M059J (cell line): ENCODE measurements at regions not wholly inside any gene's neighbourhood (a gene's known extent, or its start where the extent isn't known, plus 50 kb on each side); places are given as distances from the start of the nearest gene placed in this dataset.
A peak's percentile ranks its signal among the peaks of the same experiment; 100 is the strongest.

Experiments used
- DNase-seq: peaks from one replicate; pipeline ENCODE4 v3.0.0-alpha.2; 2012; ENCODE audit warnings: low read depth

DNA sequence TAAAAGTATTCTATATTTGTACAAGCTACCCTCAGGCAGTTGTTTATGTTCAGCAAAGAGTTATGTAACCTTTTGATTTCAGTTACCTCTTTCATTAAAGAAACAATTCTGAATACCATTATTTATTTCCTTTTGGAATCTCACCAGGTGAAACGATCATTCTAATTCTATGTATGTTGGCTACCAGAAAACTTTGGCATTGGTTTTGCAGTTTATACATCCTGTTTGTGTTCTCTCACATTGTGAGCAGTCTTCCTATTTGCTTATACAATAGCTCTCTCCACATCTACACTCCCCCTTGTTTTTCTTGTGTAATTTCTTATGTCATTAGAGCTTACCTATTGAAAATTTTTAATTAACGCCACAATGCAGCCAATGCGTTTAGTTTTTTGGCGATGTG, 276.0 kb upstream of the MPDZ start:
- DNase-seq = no peak

- DNase-seq = no peak
These were observed 275.1 kb upstream of the MPDZ start for GRCh38 chr9:13554626-13555025.

- DNase-seq = no peak
These were observed 273.2 kb upstream of the MPDZ start for GRCh38 chr9:13552606-13553215.

DNA sequence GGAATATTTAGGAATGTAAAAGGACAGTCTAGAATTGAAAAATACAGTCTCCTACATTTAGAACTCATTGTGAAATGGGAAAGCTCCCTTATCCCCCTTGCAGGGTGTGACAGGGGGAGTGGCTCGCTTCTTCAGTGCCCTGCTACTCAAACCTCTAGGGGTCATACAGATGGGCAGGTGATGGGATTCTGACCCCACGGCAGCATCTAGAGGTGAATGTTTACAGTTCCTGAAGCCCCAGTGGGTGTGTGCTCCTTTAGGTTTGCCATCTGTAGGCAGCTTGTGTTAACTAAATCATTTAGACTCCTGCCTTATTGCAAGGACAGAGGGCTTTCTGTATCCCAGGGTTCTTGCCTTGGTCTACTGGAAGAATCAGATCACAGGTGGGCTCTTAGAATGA, 271.0 kb upstream of the MPDZ start:
- DNase-seq = no peak

GRCh38 chr9:13548535-13548934, 269.0 kb upstream of the MPDZ start:
- no peak for DNase-seq

DNA sequence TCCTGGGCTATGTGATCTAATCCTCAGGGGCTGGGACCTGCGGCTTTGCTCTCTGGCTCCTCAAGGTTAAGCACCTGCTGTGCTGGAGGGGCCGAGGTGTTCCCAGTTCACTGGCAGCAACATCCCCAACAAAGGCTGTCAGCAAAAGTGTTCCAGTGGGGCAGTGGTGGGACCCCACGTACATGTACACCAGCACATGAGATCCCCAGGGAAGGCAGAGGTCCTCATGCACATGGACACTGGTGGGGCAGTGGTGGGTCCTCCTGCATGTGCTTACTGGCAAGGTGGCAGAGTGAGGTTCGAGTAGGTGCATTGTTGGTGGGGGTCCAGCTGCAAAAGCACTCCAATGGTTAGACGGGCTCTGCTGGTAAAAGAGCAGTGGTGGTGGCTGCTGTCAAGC, 255.6 kb upstream of the MPDZ start:
- no peak for DNase-seq

- no peak for DNase-seq
These were observed 254.5 kb upstream of the MPDZ start for GRCh38 chr9:13534006-13534405.

DNA sequence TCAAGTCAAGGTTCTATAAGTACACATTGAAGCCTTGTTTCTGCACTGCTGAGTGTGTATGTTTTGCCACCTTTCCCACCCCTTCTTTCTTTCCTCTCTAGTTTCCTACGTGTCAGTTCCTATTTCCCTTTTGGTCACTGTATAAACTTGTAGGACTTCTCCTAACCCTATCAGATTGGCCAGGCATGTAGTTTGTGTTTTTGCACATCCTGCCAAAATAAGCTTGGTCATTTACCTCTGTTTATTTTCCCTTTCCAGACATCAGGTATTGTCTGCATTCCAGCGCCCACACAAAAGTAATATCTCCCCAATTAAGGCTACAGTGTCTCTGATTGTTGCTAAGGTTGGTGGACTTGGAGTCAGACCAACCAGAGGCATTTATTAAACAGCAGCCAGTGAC, 252.9 kb upstream of the MPDZ start:
- no peak for DNase-seq

DNA sequence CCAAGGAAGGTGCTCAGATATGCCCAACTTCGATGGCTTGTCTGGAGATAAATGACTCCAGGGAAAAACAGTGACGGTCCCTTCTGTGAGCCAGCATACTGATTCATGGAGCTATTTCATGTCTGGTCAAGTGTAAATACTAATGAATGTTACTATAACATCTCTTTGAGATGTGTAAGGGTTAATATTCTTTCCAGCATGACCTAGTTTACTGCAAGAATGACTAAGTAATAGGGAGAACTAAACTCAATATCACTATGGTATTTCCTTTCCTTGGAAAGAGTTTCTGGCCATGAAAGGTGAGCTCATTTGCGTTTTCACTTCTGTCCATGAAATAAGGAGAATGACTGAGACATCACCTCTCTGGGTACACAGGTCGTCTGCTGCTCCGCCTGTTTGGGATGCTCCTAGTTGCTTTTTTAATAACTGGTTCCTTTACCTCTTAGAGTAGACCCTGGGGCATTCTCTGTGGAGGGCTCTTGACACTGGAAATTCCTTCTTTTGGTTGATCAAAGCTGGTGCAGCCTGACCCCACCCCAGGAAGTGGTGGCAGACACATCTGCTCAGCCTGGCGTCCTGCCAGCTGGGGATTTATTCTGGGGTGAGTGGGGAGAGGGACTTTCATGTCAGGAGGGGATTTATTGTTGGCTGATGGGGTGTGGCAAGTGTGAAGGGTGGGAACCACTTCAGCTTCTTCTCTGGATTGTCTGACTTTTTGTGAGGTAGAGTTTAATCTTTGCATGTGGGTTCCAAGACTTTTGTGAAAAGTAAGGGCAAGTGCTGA, 250.0 kb upstream of the MPDZ start:
- no peak for DNase-seq

DNA sequence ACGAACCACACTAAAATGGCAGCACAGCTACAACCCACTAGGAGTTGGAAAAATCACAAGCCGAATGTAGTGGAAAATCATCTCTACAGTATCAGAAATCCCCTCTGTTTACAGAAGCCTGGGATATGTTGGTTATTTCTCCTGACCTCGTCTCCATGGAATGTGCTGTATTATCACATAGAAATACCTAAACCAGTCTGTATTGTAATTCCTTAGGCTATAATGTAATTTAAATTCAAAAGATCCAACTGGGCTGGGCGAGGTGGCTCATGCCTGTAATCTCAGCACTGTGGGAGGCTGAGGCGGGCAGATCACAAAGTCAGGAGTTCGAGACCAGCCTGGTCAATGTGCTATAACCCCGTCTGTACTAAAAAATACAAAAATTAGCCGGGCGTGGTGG, 244.8 kb upstream of the MPDZ start:
- no peak for DNase-seq

- no peak for DNase-seq
These were observed 240.6 kb upstream of the MPDZ start for GRCh38 chr9:13520069-13520468.

DNA sequence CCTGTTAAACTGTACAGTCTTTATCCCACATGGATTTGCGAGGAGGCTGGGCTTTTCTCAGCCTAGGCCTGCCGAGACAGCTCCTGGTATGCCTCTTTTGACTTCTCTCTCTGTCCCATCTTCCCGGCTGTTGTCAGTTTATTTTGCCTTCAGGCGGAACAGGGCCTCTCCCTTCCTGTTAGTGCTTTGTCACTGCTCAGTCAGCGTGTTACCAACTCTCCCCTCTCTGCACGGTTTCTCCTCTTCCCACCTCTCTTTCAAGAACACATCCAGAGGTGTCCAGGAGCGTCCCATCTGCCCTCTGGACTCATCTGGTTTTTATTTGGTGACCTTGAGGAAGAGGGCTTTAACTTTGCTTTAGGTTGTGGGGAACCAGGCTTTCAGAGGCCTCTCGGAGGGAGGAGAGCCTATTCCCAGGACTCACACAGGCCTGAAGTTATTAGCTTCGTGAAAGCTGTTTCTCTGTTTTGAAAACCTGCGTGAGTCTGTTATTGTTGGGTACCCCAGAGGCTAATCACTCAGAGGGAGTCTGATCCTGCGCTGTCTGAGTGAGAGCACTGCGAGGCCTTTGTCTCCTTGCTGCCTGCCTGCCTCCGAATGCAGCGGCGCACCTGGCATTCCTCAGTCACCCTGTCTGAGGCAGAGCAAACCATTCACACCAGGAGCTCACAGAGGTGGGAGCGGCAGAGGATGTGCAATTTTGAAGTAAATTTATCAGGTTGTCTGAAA, 234.4 kb upstream of the MPDZ start:
- DNase-seq = peak; percentile 3

DNA sequence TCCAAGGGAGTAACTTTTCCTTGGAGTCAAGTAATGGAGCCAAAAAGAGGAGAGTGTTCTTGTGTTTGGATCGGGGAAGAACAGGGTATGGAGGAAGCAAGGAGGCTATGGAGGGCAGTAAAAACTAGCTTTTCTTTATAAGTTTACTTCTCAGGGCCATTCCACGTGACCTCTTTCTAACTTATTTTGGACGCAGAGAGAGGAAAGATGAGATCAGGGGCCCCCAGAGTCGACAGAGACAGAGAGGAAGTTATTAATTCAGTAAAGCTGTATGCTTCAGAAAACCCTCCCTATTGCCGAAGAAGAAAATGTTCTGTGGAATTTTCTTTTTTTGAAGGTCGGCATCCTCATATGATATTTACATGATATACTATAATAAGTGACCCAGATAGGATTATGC, 233.8 kb upstream of the MPDZ start:
- DNase-seq = no peak

DNA sequence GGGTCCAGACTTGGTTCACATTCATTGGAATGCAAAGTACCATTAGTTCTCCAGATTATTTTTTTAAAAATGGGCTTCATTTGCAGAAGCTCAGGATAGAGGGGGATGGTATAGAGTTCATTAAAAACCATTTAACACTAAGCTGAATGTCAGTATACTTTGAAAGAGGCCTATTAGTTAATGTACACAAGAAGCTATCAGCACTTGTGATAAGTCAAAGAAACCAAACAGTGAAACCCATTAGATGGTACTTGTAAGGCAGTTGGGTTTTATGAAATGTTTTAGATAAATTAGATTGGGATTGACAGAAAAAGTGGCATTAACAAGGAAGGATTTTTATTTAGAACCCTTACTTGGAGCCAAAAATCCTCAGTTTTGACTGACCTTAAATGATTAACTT, 229.2 kb upstream of the MPDZ start:
- DNase-seq = no peak

GRCh38 chr9:13508086-13508485, 228.6 kb upstream of the MPDZ start:
- no peak for DNase-seq

- no peak for DNase-seq
These were observed 226.3 kb upstream of the MPDZ start for GRCh38 chr9:13505797-13506196.

- no peak for DNase-seq
These were observed 224.1 kb upstream of the MPDZ start for GRCh38 chr9:13503599-13503998.

GRCh38 chr9:13502484-13502883, 223.0 kb upstream of the MPDZ start:
- DNase-seq = no peak

- no peak for DNase-seq
These were observed 221.5 kb upstream of the MPDZ start for GRCh38 chr9:13501018-13501417.

DNA sequence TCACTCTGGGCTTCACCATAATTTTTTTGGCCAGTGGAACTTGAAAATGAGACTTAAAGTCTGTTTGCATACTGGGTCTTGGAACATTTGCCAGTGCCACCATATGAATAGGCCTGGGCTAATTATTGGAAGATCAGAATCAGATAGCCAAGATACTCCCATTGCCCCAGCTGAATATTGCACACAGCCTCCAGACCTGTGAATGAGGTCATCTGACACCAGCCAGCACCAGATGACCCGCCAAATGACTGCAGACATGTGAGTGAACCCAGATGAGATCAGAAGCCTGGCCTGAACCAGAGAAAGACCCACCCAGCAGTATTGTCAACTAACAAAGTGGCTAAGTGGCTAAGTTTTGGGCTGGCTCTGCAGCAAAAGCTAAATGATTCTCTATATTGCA, 220.5 kb upstream of the MPDZ start:
- no peak for DNase-seq

DNA sequence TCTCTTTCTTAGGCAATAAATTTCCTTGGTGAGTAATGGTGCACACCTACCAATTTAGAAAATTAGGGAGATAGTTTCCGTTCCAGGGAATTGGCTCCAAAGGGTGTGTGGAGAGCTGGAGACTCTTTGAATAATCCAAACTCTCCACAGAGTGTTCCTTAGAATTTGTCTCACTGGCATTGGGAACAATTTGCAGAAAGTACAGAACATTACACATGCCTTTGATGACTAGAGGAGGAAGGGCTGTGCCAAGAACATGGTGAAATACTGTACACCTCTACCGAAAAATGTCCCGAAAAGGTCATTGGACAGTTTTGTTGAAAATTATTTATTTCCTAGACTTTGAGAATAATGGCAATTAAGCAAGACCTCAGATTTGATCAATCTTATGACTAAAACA, 214.2 kb upstream of the MPDZ start:
- no peak for DNase-seq

DNA sequence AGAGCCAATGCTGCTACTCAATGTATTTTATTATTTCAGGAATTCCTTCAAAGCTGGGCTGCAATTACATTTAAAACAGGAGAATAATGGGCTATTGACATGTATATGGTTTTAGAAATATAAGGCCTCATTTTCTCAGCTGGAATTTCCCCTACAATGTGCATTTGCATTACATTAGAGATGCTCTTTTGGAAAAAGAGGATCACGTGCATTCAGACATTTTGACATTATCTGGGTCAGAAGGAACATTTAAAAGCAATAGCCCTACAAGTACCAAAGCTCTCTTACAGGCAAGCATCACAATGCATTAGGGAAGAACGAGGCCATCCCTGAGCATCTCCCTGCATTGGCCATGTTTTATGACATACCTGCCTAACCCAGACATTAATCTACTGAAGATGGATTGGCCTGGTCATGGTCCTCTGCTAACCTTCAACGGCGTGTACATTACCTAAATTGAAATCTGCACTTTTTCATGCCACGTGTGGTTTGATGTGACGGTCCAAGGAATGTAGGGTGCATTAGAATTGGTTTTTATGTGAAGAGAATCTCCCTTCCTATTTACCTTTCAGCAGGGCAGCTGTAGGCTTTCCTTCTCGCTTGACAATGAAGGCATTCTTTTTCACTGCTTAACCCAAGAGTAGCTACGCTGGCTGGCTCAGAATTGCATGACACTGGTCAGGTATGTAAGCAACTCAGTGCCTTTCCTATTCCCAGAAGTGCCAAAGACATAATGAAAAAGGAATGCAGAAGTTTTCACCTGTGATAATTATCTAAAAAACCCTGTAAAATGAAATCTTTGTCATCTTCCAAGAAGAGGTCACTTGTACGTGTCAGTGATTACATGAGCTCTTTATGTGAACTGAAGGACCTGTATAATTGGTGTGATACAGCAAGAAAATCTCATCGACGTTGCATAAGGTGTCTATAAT, 212.3 kb upstream of the MPDZ start:
- no peak for DNase-seq
